ENCODE measurements at regions not wholly inside any gene's neighbourhood (a gene's known extent, or its start where the extent isn't known, plus 50 kb on each side); places are given as distances from the start of the nearest gene placed in this dataset.

DNA sequence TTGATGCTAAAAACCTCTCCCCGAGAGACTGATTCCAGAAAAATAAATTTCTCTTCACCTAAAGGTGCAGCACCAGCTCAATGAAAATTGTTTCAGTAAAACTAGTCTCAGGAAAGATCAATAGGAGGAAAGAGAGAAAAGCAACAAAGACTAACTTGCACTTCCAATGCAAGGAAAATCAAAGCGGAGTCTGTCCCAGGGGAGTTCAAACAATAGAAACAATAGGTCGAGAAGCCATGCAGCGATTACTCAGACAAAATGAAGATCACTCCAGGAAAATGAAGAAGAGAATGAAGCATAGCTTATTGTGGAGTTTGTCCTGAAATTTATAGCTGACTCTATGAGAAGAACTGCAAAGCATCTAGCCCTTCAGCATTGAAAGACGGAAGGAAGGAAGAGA lies 105.1 kb upstream of the FRMD4B start:
- TF ChIP-seq SUZ12 (IDR thresholded peaks at IDR 0.05; ENCODE audit: extremely low read depth, insufficient read depth, insufficient read length) (no peak), ZNF274 (IDR thresholded peaks at IDR 0.05; ENCODE audit: low read depth, low read length) (no peak)
